Suppressor macrophage (primary cell): ENCODE measurements at regions not wholly inside any gene's neighbourhood (a gene's known extent, or its start where the extent isn't known, plus 50 kb on each side); places are given as distances from the start of the nearest gene placed in this dataset.

Experiments used
- DNase-seq, 4 experiments: peaks; one replicate each; pipeline ENCODE4 v3.0.0-alpha.2; 2020 to 2022

- no peak for DNase-seq
Observed at GRCh38 chr1:201750934-201751333, 78.0 kb upstream of the IPO9 start.

DNA sequence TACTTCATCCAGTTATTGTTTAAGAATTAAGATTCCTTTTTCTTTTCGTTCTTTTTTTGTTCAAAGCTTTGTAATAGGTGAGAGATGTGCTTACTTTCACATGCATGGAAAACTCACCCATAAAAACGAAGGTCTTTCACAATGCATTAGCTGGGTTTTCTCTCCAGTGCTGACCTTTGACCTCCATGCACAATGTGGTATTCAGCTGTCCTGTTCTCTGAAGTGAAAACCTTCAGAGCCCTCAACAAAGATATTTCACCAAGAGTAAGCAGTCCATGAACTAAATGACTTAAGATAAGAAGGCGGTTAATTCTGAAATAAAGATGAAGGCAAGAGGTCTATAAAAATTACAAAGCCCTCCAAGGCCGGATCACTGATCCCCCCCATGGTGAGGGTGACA lies 77.1 kb upstream of the IPO9 start:
- DNase-seq, result no peak

DNA sequence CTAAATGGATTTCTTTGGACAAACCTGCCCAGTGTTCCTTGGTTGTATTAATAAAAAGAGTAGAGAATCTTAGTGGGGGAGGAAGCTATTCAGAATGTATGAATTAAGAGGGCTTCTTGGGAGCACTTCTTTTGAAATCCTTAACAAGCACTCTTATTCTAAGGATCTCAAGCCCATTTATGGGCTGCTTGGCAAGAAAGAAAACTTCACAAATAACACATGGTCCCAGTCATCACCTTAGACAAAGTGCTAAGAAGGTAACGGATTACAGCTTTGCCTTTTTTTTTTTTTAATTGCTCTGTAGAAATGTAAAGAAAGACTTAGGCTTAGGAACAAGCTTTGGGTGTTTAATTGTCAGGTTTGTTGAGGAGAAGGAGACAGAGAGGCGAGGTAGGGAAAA lies 76.6 kb upstream of the IPO9 start:
- DNase-seq, result no peak

- no peak for DNase-seq
Observed at GRCh38 chr1:201753492-201753891, 75.5 kb upstream of the IPO9 start.

DNA sequence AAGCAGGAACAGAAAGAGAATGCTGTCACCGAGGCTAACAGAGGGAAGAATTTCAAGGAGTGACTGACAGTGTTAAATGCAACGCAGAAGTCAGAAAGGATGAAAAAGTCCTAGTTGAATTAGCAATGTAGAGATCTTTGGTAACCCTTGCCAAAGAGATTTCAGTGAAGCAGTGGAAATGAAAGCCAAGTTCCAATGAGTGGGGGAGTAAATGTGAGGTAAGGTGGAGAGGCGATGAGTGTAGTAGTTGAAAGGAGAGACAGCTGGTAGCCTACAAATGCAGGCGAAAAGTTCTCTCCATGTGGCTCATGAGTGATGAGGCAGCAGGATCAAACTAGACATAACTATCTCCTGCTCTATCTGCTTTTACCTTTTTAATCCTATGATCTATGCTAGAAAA lies 74.6 kb upstream of the IPO9 start:
- no peak for DNase-seq

- DNase-seq, result no peak
Observed at GRCh38 chr1:201755200-201755599, 73.8 kb upstream of the IPO9 start.

GRCh38 chr1:201756406-201756805 lies 72.6 kb upstream of the IPO9 start:
- no peak for DNase-seq

GRCh38 chr1:201758499-201759050 lies 70.4 kb upstream of the IPO9 start:
- DNase-seq, result no peak

- DNase-seq, result no peak
Observed at GRCh38 chr1:201759194-201759815, 69.7 kb upstream of the IPO9 start.

DNA sequence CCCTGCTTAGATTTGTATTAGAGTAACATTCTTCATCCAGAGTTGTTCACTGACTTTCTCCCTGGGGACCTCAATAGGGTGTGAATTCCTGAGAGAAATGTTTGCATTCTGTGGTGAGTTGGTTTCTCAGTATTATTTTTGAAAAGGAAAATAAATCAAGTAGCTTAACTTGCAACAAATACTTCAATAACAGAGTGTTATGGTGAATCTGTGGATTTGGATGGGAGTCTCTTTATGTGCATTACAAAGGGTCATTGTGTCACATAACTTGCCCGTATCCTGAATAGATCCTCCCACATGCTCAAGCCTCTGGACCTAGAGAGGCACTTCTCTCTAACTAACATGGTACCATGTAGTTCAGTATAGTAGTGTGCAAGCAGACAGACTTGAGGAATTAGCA lies 68.4 kb upstream of the IPO9 start:
- no peak for DNase-seq

GRCh38 chr1:201761178-201761577 lies 67.8 kb upstream of the IPO9 start:
- no peak for DNase-seq

- DNase-seq, result no peak
Observed at GRCh38 chr1:201761871-201762270, 67.1 kb upstream of the IPO9 start.

DNA sequence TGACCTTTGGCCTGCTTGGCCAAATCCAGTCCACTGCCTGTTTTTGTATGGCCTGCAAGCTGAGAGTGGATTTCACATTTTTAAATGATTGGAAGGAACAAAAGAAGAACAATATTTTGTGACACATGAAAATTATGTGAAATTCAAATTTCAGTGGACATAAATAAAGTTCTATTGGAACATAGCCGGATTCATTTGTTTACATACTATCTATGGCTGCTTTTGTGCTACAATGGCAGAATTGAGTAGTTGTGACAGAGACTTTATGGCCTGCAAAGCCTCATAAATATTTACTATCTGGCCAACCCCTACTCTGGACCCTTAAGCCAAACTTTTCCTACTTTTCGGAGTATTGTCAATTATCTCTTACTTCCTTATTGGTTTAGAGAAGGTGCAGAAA lies 66.6 kb upstream of the IPO9 start:
- DNase-seq, result no peak

GRCh38 chr1:201763455-201764140 lies 65.4 kb upstream of the IPO9 start:
- no peak for DNase-seq

DNA sequence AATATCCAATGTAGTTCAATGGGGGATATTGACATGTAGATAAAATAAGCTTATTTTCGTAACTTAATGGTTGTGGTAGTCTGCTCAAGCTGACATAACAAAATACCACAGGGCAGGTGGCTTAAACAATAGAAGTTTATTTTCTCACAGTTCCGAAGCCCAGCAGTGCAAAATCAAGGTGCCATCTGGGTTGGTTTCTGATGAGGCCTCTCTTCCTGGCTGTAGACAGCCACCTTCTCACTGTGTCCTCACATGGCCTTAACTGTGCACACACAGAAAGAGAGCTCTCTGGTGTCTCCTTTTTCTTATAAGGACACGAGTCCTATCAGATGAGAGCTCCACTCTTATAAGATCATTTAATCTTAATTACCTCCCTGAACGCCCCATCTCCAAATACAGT lies 64.8 kb upstream of the IPO9 start:
- no peak for DNase-seq

DNA sequence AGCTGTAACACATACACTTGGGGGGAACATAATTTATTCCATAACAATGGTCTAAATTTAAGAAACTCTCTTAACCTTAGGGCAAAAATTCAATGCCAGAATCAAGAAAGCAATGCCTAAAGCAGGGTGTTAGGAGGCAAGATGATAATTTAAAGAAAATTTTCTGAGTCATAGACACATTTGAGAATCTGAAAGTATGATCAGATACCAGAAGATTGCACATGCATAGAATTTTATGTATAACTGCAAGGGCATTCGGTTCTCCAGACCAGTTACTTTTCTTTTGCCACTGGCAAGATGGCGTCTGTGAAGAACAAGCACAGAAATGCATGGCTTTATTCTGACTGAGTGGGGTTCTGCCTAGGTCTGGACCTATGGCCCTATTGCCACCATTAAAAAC lies 64.4 kb upstream of the IPO9 start:
- no peak for DNase-seq

DNA sequence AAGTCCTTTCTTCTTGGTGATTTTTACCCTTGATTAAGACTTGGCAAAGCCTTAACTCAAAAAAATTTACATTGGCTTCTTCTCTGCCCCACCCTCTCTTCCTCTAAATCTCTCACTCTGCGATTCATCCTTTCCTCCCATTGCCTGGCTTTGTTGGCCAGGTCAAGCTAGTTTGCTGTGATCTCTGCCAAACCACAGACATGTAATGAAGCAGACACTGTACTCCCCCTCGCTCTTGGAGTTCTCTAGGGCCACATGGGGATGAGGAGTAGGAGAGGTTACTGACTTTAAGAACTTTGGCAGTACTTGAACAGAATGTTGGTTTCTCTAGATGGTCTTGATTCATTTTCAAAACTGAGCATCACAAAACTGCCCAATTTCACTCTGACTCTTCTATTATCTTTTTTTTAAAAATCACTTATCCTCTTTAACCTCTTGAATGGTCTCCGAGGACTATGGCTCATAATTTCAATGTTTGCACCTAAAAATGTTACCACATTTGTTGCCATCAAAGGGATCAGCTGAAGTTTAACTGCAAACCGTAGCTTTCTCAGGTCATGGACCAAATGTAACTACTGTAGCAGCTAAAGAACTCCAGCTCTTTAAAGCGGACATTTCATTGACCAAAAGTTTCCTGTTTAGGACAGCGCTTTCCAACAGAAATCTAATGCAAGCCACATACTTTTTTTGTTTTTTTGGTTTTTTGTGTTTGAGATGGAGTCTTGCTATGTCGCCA lies 62.7 kb upstream of the IPO9 start:
- DNase-seq, result no peak

DNA sequence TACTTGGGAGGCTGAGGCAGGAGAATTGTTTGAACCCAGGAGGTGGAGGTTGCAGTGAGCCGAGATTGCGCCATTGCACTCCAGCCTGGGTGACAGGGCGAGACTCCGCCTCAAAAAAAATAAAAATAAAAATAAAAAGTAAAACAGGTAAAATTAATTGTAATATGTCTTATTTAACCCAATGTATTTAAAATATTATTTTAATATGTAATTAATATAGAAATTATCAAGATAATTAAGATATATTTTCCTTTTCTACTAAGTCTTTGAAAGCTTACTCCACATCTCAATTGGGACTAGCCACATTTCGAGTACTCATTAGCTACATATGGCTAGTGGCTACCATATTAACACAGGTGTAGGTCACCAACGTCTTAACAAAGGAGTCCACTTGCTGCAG lies 61.6 kb upstream of the IPO9 start:
- no peak for DNase-seq

GRCh38 chr1:201769072-201769471 lies 59.9 kb upstream of the IPO9 start:
- DNase-seq, result no peak

DNA sequence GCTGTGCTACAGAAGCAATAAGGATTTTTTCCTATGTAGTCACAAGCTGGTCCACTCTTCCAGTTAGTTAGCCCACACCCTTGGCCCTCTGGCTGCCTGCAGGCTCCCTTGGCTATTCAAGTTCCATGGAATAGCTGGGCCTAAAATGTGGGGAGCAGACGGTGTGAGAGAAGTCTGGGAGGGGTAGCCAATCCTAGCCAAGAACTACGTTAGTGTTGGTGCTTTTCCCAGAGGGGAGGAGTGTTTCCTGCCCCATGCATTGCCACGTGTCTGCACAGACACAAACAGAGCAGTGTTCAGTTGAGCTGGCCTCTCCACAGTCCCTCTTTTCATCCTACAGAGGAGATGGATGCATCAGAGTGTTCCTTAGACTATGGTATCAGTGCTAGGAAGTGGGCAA lies 59.0 kb upstream of the IPO9 start:
- no peak for DNase-seq

- no peak for DNase-seq
Observed at GRCh38 chr1:201771466-201771865, 57.5 kb upstream of the IPO9 start.

DNA sequence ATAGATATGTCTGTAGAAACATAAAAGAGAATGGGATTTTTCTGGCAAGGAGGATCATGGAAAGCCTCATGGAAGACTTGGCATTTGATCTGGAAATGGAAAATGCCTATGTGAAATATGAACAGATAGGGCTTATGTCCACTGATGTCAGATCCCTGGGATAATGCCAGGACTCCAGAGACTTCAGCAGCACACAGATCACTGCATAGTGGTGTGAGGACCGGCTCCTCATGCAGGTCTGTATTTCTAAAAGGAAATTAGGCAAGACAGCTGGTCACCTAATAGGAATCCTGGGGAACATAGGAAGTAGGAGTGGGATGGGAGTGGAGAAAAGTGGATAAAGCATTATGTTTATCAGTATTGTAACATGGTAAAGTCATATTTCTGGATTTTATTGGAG lies 56.8 kb upstream of the IPO9 start:
- no peak for DNase-seq

DNA sequence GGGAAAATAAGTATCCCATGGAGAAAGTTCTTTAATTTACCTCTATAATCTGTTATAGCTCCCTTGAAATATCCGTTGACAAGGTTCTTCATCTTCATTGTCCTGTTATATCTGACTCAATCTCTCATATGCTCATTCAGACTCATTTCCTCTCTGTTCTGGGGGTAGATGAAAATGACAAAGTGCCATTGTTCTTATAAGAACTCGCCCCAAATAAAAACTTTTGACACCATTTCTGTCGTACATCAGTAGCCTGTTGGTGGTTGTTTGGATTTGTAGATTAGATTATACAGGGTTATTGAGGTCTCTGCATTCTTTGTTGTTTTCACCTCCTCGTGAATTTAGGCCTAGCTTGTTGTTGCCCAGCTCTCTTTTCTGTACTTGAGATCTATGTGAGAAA lies 55.2 kb upstream of the IPO9 start:
- DNase-seq, result no peak
